BJ (cell line): ENCODE measurements at regions not wholly inside any gene's neighbourhood (a gene's known extent, or its start where the extent isn't known, plus 50 kb on each side); places are given as distances from the start of the nearest gene placed in this dataset.

ENCODE experiments used
- CTCF ChIA-PET: fragments of 350-600 bp; formaldehyde crosslinking; extraction: SDS; loops from one replicate; lab custom pipeline; 2021; ENCODE audit warnings: antibody characterized with exemption, inconsistent platforms; lab: Yijun Ruan, JAX
- POLR2A ChIA-PET: fragments of 300-600 bp; sonication (Branson Sonifier 250); formaldehyde crosslinking; extraction: SDS; loops from one replicate; lab custom pipeline; 2021; ENCODE audit warnings: antibody characterized with exemption; lab: Charles Lee
- DNase-seq: peaks from one replicate; pipeline ENCODE4 v3.0.0-alpha.2; 2011; ENCODE audit warnings: low read depth
- H3K27me3 ChIP-seq: 2 replicates; pipeline ENCODE4 v1.6.0; 2011; ENCODE audit warnings: low read length; ENCODE audit not compliant: control insufficient read depth, insufficient read depth
- H3K36me3 ChIP-seq: 2 replicates; pipeline ENCODE4 v1.5.1; 2011; ENCODE audit warnings: low read length; ENCODE audit not compliant: control insufficient read depth, insufficient read depth
- H3K4me3 ChIP-seq: 2 replicates; pipeline ENCODE4 v1.5.1; 2011; ENCODE audit warnings: low read depth, mild to moderate bottlenecking, control low read depth, low read length
- CTCF ChIP-seq: IDR thresholded peaks from 2 replicates; pipeline ENCODE4 v1.5.1; 2011; ENCODE audit warnings: low read depth, mild to moderate bottlenecking, control low read depth, inconsistent platforms, low read length, moderate library complexity; ENCODE audit not compliant: insufficient read depth

GRCh38 chr1:90614872-90615271 is 102.2 kb downstream of the BARHL2 start:
- CTCF ChIA-PET, result interaction anchor here (0.6 kb wide), 1 partner anchor 402 kb away, joined by 3 read pairs; no protein-coding TSS in a partner anchor
- POLR2A ChIA-PET, result no interaction called here
- Histone ChIP-seq H3K36me3 (no peaks in the 10 kb centered on the region), H3K27me3 (no peaks in the 10 kb centered on the region), H3K4me3 (no peak overlapping the region)
- DNase-seq, result no peak
- 0 out of 2 replicates have a peak, but pooled peaks have one; percentile 17 for TF ChIP-seq CTCF

- ChIA-PET CTCF (interaction anchor here (0.6 kb wide), 1 partner anchor 20 kb away, joined by 3 read pairs; no protein-coding TSS in a partner anchor), POLR2A (no interaction called here)
- DNase-seq, result no peak
- H3K36me3 ChIP-seq, result no peaks in the 10 kb centered on the region
- H3K27me3 ChIP-seq, result no peaks in the 10 kb centered on the region
- TF ChIP-seq CTCF, result no peak
- H3K4me3 ChIP-seq, result no peak overlapping the region
Measured at GRCh38 chr1:90613371-90613770, 103.7 kb downstream of the BARHL2 start.

GRCh38 chr1:90612033-90612432 is 105.1 kb downstream of the BARHL2 start:
- ChIA-PET POLR2A (no interaction called here), CTCF (no interaction called here)
- no peak overlapping the region for H3K4me3 ChIP-seq
- no peak for TF ChIP-seq CTCF
- H3K36me3 ChIP-seq, result no peaks in the 10 kb centered on the region
- H3K27me3 ChIP-seq, result no peaks in the 10 kb centered on the region
- DNase-seq, result no peak

- CTCF ChIA-PET, result no interaction called here
- no peak for DNase-seq
- Histone ChIP-seq H3K4me3 (no peak overlapping the region), H3K27me3 (no peaks in the 10 kb centered on the region), H3K36me3 (no peaks in the 10 kb centered on the region)
- TF ChIP-seq CTCF, result no peak
- POLR2A ChIA-PET, result no interaction called here
Measured at GRCh38 chr1:90607736-90608135, 109.4 kb downstream of the BARHL2 start.

- DNase-seq, result no peak
- ChIA-PET CTCF (no interaction called here), POLR2A (no interaction called here)
- H3K4me3 ChIP-seq, result no peak overlapping the region
- no peaks in the 10 kb centered on the region for H3K27me3 ChIP-seq
- no peak for TF ChIP-seq CTCF
- no peaks in the 10 kb centered on the region for H3K36me3 ChIP-seq
Measured at GRCh38 chr1:90605070-90605469, 112.0 kb downstream of the BARHL2 start.
